GM13976 (cell line): ENCODE measurements at regions not wholly inside any gene's neighbourhood (a gene's known extent, or its start where the extent isn't known, plus 50 kb on each side); places are given as distances from the start of the nearest gene placed in this dataset.

Experiments used
- DNase-seq: peaks from one replicate; pipeline ENCODE4 v3.0.0; 2012; ENCODE audit warnings: low spot score
- in situ Hi-C: fragments of 300-500 bp; cut with MboI; formaldehyde crosslinking; loops from one replicate; pipeline ENCODE4 v1.12.0; 2022; ENCODE audit warnings: low sequenced_read_pairs, mixed read lengths, inconsistent platforms; ENCODE audit not compliant: unreplicated experiment
- TF ChIP-seq, protein P1 (sequence below): IDR thresholded peaks from 2 replicates; pipeline ENCODE4 v1.5.1; 2012; ENCODE audit warnings: borderline replicate concordance, mild to moderate bottlenecking; ENCODE audit not compliant: insufficient read depth; ENCODE audit errors: extremely low read depth, missing control alignments, control extremely low read depth

DNA sequence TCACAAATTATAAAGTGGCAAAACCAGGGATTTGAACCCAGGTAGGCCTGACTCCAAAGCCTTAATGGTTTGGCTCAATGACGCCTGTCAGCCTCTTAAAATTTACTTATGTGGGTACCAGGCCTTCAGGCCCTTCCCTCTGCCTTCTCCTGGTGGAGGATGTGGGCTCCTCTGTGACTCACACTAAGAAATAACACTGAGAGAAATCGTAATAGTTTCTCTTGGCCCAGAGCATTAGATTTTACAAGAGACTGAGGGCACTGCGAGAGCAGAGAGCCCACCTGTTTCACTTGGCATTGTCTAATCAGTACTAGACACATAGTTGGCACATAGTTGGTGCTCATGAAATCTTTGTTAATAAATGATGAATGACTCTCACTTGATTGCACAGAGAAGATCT is 505.2 kb downstream of the SHQ1 start:
- no peak for DNase-seq
- TF ChIP-seq, protein P1, sequence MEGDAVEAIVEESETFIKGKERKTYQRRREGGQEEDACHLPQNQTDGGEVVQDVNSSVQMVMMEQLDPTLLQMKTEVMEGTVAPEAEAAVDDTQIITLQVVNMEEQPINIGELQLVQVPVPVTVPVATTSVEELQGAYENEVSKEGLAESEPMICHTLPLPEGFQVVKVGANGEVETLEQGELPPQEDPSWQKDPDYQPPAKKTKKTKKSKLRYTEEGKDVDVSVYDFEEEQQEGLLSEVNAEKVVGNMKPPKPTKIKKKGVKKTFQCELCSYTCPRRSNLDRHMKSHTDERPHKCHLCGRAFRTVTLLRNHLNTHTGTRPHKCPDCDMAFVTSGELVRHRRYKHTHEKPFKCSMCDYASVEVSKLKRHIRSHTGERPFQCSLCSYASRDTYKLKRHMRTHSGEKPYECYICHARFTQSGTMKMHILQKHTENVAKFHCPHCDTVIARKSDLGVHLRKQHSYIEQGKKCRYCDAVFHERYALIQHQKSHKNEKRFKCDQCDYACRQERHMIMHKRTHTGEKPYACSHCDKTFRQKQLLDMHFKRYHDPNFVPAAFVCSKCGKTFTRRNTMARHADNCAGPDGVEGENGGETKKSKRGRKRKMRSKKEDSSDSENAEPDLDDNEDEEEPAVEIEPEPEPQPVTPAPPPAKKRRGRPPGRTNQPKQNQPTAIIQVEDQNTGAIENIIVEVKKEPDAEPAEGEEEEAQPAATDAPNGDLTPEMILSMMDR = no peak
- in situ Hi-C loops = no loop called here

- no peak for DNase-seq
- TF ChIP-seq, protein P1 = no peak
- in situ Hi-C loops = no loop called here
These were observed 505.8 kb downstream of the SHQ1 start for GRCh38 chr3:72342450-72342849.

DNA sequence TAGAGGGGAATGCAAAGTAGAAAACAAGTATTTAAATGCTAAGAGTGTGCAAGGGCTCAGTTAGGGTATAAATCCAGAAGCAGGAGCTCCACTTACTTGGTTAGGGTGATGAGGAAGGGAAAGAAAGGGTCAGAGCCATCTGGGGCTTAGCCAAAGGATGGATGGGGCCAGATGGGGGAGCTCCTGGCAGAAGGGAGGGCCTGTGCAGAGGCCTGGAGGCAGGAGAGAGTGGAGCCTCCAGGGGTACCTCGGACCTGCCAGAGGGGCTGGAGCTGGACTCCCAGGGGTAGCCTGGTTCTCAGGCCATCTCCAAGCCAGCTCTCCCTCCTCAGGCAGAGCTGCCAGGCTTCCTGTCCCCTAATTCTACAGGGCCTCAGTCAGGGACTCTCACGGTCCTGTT is 506.3 kb downstream of the SHQ1 start:
- in situ Hi-C loops = no loop called here
- TF ChIP-seq, protein P1 = no peak
- no peak for DNase-seq

DNA sequence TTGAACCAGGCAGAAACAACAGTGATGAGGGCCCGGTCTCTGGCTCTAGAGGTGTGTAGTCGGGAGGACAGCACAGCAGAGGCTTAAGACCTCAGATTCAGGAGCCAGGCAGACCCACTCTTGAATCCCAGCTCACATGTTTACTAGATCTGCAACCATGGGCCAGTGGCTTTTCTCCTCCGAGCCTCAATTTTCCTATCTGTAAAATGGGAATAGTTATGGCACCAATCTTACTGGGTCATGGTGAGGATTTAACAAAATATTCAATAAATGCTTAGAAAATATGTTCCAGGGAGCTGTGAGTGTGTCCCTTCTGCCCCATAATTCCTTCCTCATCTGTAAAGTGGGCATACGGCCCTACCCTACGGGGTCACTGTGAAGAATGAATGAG is 506.9 kb downstream of the SHQ1 start:
- in situ Hi-C loops = no loop called here

GRCh38 chr3:72340476-72341379 is 507.5 kb downstream of the SHQ1 start:
- peak; percentile 70 for DNase-seq
- TF ChIP-seq, protein P1 = no peak
- in situ Hi-C loops = no loop called here

More for the DNA sequence above, 506.9 kb downstream of the SHQ1 start:
- TF ChIP-seq, protein P1 = no peak
- DNase-seq = no peak

DNA sequence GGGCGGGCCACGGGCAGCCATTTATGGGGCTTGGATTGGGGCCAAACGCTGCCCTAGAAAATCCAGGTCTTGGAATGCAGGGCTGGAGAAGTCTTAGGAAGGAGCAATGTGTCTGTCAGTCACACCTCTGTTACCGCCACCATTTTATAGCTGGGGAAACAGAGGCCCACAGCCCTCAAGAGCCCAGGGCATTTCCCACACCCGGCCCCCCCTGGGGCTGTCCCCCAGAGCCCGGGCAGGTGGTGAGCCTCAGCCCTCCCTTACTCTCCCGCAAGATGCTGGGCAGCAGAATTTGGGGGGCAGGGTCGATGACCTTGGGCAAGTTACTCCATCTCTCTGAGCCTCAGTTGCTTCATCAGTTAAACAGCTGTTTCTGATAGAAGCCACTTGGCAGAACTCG is 508.2 kb downstream of the SHQ1 start:
- in situ Hi-C loops = no loop called here
- TF ChIP-seq, protein P1 = no peak
- DNase-seq = no peak
